Breast epithelium (tissue), 3 donors: ENCODE measurements at regions not wholly inside any gene's neighbourhood (a gene's known extent, or its start where the extent isn't known, plus 50 kb on each side); places are given as distances from the start of the nearest gene placed in this dataset.

Experiments
- POLR2A ChIP-seq: fragments of 450-650 bp; IDR thresholded peaks from one replicate; pipeline ENCODE4 v1.6.1; 2016; ENCODE audit warnings: antibody characterized with exemption, mild to moderate bottlenecking, moderate library complexity
- TF ChIP-seq, protein P1 (sequence below), 3 donors: fragments of 450-650 bp; IDR thresholded peaks; one replicate each; pipeline ENCODE4 v1.5.1; 2016 to 2017; ENCODE audit warnings: antibody characterized with exemption in 3 of 3, mild to moderate bottlenecking in 3 of 3, moderate library complexity in 3 of 3

DNA sequence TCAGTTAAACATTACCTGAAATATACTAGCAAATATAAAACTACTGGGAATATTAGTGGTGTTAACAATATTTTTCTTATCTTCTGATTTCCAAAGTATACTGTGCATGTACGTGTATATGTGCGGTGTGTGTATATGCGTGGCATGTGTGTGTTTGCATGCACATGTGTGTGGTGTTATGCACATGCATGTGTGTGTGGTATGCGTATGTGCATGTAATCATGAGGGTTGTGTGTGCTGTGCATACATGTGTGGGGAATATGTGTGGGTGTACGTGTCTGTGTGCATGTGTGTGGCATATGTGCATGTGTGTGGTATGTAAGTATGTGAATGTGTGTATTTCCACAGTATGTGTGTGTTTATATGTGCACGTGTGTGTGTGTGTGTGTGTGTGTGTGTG is 640.2 kb downstream of the TSN start:
- TF ChIP-seq, protein P1, sequence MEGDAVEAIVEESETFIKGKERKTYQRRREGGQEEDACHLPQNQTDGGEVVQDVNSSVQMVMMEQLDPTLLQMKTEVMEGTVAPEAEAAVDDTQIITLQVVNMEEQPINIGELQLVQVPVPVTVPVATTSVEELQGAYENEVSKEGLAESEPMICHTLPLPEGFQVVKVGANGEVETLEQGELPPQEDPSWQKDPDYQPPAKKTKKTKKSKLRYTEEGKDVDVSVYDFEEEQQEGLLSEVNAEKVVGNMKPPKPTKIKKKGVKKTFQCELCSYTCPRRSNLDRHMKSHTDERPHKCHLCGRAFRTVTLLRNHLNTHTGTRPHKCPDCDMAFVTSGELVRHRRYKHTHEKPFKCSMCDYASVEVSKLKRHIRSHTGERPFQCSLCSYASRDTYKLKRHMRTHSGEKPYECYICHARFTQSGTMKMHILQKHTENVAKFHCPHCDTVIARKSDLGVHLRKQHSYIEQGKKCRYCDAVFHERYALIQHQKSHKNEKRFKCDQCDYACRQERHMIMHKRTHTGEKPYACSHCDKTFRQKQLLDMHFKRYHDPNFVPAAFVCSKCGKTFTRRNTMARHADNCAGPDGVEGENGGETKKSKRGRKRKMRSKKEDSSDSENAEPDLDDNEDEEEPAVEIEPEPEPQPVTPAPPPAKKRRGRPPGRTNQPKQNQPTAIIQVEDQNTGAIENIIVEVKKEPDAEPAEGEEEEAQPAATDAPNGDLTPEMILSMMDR (IDR thresholded peaks at IDR 0.05): no peak
- TF ChIP-seq POLR2A: no peak
